ENCODE measurements at regions not wholly inside any gene's neighbourhood (a gene's known extent, or its start where the extent isn't known, plus 50 kb on each side); places are given as distances from the start of the nearest gene placed in this dataset.

GRCh38 chr6:71642793-71643192, 243.6 kb upstream of the RIMS1 start:
- no peaks in the 10 kb centered on the region for H3K4me1 Mint-ChIP-seq
- no peaks in the 10 kb centered on the region for H3K36me3 Mint-ChIP-seq (ENCODE audit: low read depth)
- TF ChIP-seq CTCF (IDR thresholded peaks at IDR 0.05; ENCODE audit: unreplicated experiment in 3 of 3): no peak
- H3K4me3 Mint-ChIP-seq: no peak overlapping the region
- peaks cover 7% of the 10 kb centered on the region for H3K9me3 Mint-ChIP-seq
- no peaks in the 10 kb centered on the region for H3K27me3 Mint-ChIP-seq (ENCODE audit: low read depth)
- no peak overlapping the region for H3K27ac Mint-ChIP-seq

GRCh38 chr6:71645299-71645698, 241.1 kb upstream of the RIMS1 start:
- no peak overlapping the region for H3K27ac Mint-ChIP-seq

GRCh38 chr6:71649915-71650314, 236.4 kb upstream of the RIMS1 start:
- H3K4me3 Mint-ChIP-seq: no peak overlapping the region
- H3K27ac Mint-ChIP-seq: no peak overlapping the region
- H3K4me1 Mint-ChIP-seq: no peaks in the 10 kb centered on the region
- H3K9me3 Mint-ChIP-seq: peaks cover 13% of the 10 kb centered on the region
- TF ChIP-seq CTCF (IDR thresholded peaks at IDR 0.05; ENCODE audit: unreplicated experiment in 3 of 3): no peak
- peaks cover 6% of the 10 kb centered on the region for H3K36me3 Mint-ChIP-seq (ENCODE audit: low read depth)
- H3K27me3 Mint-ChIP-seq (ENCODE audit: low read depth): no peaks in the 10 kb centered on the region

More at GRCh38 chr6:71645299-71645698, 241.1 kb upstream of the RIMS1 start:
- H3K36me3 Mint-ChIP-seq (ENCODE audit: low read depth): peaks cover 6% of the 10 kb centered on the region
- peaks cover 13% of the 10 kb centered on the region for H3K9me3 Mint-ChIP-seq
- no peak overlapping the region for H3K4me3 Mint-ChIP-seq
- no peak for TF ChIP-seq CTCF (IDR thresholded peaks at IDR 0.05; ENCODE audit: unreplicated experiment in 3 of 3)
- H3K4me1 Mint-ChIP-seq: no peaks in the 10 kb centered on the region
- no peaks in the 10 kb centered on the region for H3K27me3 Mint-ChIP-seq (ENCODE audit: low read depth)

GRCh38 chr6:71651636-71652035, 234.7 kb upstream of the RIMS1 start:
- H3K4me1 Mint-ChIP-seq: no peaks in the 10 kb centered on the region
- H3K9me3 Mint-ChIP-seq: peaks cover 13% of the 10 kb centered on the region
- TF ChIP-seq CTCF (IDR thresholded peaks at IDR 0.05; ENCODE audit: unreplicated experiment in 3 of 3): no peak
- no peak overlapping the region for H3K4me3 Mint-ChIP-seq
- no peak overlapping the region for H3K27ac Mint-ChIP-seq
- peaks cover 6% of the 10 kb centered on the region for H3K36me3 Mint-ChIP-seq (ENCODE audit: low read depth)
- H3K27me3 Mint-ChIP-seq (ENCODE audit: low read depth): no peaks in the 10 kb centered on the region

- no peaks in the 10 kb centered on the region for H3K36me3 Mint-ChIP-seq (ENCODE audit: low read depth)
- no peak overlapping the region for H3K4me3 Mint-ChIP-seq
- H3K9me3 Mint-ChIP-seq: no peaks in the 10 kb centered on the region
- H3K4me1 Mint-ChIP-seq: no peaks in the 10 kb centered on the region
- TF ChIP-seq CTCF (IDR thresholded peaks at IDR 0.05; ENCODE audit: unreplicated experiment in 3 of 3): no peak
- no peaks in the 10 kb centered on the region for H3K27me3 Mint-ChIP-seq (ENCODE audit: low read depth)
- H3K27ac Mint-ChIP-seq: no peak overlapping the region
Measured at GRCh38 chr6:71656121-71656520, 230.2 kb upstream of the RIMS1 start.

- no peak overlapping the region for H3K27ac Mint-ChIP-seq
- no peaks in the 10 kb centered on the region for H3K36me3 Mint-ChIP-seq (ENCODE audit: low read depth)
- H3K27me3 Mint-ChIP-seq (ENCODE audit: low read depth): no peaks in the 10 kb centered on the region
- no peaks in the 10 kb centered on the region for H3K4me1 Mint-ChIP-seq
- no peak overlapping the region for H3K4me3 Mint-ChIP-seq
- H3K9me3 Mint-ChIP-seq: no peaks in the 10 kb centered on the region
- TF ChIP-seq CTCF (IDR thresholded peaks at IDR 0.05; ENCODE audit: unreplicated experiment in 3 of 3): no peak
Measured at GRCh38 chr6:71665931-71666330, 220.4 kb upstream of the RIMS1 start.
